Prostate gland (tissue), 2 donors: ENCODE measurements at regions not wholly inside any gene's neighbourhood (a gene's known extent, or its start where the extent isn't known, plus 50 kb on each side); places are given as distances from the start of the nearest gene placed in this dataset.

Experiments
- POLR2A ChIP-seq: fragments of 450-650 bp; IDR thresholded peaks from one replicate; pipeline ENCODE4 v1.6.1; 2016; ENCODE audit warnings: antibody characterized with exemption, mild to moderate bottlenecking
- POLR2AphosphoS5 ChIP-seq: sonication (generic); formaldehyde crosslinking; IDR thresholded peaks from one replicate; pipeline ENCODE4 v1.6.1; 2017; ENCODE audit warnings: antibody characterized with exemption
- TF ChIP-seq, protein P1 (sequence below), 4 experiments: fragments of 200-600 bp in 2 of 4; fragments of 450-650 bp in 2 of 4; sonication (generic) in 2 of 4; IDR thresholded peaks; 1 replicate in 3 of 4; 2 replicates in 1 of 4; pipeline ENCODE4 v1.5.1; 2016 to 2019; ENCODE audit warnings: antibody characterized with exemption in 4 of 4, mild to moderate bottlenecking in 2 of 4, moderate library complexity in 2 of 4

DNA sequence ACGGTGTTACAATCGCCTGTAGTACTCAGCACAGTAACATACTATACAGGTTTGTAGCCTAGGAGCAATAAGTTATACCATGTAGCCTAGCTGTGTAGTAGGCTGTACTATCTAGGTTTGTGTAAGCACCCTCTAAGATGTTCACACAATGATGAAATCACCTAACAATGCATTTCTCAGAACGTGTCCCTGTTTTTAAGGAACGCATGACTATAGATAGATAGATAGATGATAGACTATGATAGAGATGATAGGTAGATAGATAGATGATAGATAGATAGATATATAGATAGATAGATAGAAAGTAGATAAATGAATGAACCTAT is 203.9 kb downstream of the FAM76B start:
- TF ChIP-seq, protein P1, sequence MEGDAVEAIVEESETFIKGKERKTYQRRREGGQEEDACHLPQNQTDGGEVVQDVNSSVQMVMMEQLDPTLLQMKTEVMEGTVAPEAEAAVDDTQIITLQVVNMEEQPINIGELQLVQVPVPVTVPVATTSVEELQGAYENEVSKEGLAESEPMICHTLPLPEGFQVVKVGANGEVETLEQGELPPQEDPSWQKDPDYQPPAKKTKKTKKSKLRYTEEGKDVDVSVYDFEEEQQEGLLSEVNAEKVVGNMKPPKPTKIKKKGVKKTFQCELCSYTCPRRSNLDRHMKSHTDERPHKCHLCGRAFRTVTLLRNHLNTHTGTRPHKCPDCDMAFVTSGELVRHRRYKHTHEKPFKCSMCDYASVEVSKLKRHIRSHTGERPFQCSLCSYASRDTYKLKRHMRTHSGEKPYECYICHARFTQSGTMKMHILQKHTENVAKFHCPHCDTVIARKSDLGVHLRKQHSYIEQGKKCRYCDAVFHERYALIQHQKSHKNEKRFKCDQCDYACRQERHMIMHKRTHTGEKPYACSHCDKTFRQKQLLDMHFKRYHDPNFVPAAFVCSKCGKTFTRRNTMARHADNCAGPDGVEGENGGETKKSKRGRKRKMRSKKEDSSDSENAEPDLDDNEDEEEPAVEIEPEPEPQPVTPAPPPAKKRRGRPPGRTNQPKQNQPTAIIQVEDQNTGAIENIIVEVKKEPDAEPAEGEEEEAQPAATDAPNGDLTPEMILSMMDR (IDR thresholded peaks at IDR 0.05), result no peak
- TF ChIP-seq POLR2A (no peak), POLR2AphosphoS5 (no peak)
